Cardiac septum (tissue), 1 donor: ENCODE measurements at regions not wholly inside any gene's neighbourhood (a gene's known extent, or its start where the extent isn't known, plus 50 kb on each side); places are given as distances from the start of the nearest gene placed in this dataset.

ENCODE experiments used
- DNase-seq: peaks from one replicate; pipeline ENCODE4 v3.0.0-alpha.2; 2020; ENCODE audit warnings: low spot score
- intact Hi-C: fragments of 100-400 bp; cut with DNase I; formaldehyde crosslinking; loops from one replicate; pipeline ENCODE4 v1.14.0; 2022
- donor health status: DM: no; HTN: no; CAD: no.

DNA sequence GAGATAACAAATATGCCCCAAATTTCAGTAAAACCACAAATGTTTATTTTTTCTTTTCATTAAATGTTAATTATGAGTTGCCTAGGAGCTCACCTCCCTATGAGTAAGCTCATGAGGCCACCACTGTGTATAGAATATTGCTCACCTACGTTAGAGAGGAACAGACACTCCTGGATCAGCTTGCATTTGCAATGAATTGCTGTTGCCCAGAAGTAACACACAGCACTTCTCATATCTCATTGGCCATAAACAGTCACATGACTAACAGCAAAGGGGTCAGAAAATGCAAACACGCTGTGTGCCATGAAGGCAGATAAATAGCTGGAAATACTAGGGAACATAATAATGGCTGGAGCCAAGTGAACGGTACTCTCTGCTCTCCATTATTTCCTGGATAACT lies 89.0 kb upstream of the GALNT5 start:
- no peak for DNase-seq
- intact Hi-C loops = no loop called here

DNA sequence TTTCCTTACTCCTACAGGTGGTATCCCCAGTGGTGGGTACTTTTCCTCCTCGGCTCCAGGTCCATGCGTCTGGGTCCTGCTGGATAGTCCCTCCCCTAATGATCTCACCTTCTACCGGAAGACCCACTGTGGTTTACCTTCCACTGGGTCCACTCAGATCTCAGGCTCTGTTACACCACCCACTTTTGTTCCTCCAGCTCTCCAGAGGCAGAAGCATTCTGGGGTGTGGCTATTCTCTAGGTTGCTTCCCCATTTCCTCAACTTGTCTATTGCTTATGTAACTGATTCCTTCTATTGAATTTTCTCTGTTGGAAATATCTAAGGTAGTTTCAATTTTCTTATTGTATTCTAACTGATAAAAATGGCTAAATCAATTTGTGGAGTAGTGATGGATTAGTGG lies 87.6 kb upstream of the GALNT5 start:
- no peak for DNase-seq
- intact Hi-C loops = no loop called here

DNA sequence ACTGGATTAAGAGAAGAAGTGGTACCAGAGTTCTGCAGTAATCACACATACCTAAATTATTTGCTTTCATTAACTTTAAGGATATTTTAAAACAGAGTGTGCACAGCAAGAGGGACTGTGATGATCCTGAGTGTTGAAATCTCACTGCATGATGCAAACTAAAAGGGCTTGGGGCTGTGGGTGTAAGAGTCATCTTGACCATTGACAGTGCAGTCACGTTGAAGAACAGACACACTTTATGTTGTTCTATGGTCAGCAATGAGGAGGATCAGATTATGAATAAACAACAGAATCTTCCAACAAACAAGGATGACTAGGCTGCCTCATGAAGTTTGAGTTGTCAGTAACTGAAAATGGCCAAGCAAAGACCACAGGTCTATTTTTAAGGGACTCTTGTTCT lies 87.2 kb upstream of the GALNT5 start:
- no peak for DNase-seq
- intact Hi-C loops = no loop called here

DNA sequence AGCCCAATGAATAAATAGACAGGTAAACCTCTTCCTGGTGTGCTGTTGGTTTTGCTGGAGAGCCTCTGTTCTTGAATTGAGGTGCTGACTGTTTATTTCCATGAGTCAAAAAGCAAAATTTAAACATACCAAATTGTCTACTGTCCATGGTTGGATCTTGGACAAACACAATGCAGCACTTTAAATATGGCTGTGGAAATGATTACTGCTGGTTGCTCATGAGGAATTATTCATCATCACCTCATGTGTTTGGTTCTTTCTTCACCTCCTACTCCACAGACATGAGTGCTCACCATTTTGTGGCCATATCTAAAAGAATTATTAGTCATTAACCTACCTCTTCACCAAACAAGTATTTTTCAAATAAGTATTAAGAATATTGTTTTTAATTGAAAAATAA lies 85.3 kb upstream of the GALNT5 start:
- intact Hi-C loops = no loop called here
- no peak for DNase-seq

DNA sequence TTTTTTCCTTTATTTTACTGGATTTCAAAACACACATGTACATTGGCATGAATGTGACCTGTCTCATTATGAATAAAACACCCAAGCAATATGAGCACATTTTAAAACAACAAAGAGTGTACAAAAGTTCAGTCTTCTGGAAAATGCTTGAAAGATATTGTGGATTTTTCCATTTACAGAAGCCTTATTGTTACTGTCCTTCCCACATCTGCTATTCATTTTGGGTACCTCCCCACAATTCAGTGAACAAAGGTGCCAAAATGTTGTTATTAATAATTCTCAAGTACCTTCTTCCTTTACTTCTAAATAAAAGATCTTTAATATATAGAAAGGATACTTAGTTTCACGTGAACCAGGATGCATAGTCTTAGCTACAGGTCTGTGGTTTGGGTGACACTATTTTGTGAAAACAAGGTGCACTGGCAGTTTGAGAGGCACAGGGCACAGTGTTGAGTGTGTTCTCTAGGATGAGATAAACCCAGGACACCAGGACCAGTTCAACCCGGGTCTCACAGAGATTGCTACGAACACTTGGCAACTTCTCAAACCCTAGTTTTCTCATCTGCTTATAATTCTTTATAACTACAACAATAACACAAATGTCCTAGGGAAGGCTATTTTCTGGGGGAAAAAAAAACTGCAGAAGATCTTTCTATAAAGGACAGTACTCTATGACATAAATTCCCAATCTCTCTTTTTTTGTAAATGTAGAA lies 84.5 kb upstream of the GALNT5 start:
- no peak for DNase-seq
- intact Hi-C loops = no loop called here

DNA sequence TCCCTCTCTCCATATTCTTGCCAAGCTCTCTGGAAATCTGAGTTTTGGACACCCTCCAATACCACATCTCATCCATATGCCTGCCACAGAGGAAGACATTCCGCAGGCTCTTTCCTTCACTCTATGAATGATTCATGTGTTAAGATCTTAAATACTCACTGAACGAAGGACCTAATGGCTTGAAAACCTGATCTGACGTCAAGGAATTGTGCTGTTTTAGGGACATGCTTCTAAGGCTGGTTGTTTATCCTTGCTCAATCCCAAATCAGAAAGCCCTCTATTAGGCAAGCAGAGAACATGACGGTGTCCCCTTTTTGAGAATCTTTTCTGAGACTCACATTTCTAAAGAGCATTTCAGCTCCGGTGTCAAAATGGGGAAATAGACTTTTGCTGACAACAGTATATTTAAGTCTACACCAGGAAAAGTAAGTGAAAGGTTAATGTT lies 83.7 kb upstream of the GALNT5 start:
- intact Hi-C loops = no loop called here
- no peak for DNase-seq

DNA sequence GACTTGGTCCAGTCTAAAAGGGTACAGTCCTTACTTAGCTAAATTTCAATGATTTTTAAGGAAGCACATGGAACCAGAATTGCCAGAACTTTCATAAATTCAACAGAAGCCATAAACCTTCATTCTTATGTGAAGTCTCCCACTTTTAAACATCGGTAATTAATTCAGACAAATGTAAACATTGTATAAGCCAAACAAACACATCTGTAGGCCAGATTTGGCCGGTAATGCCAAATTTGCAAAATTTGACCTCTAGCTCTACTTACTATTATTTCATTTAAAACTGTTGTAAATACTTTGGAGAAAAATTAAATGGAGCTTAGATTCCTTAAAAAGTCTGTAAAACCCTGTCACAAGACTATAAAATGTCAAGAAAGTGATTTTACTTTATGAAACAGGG lies 83.2 kb upstream of the GALNT5 start:
- no peak for DNase-seq
- intact Hi-C loops = no loop called here

DNA sequence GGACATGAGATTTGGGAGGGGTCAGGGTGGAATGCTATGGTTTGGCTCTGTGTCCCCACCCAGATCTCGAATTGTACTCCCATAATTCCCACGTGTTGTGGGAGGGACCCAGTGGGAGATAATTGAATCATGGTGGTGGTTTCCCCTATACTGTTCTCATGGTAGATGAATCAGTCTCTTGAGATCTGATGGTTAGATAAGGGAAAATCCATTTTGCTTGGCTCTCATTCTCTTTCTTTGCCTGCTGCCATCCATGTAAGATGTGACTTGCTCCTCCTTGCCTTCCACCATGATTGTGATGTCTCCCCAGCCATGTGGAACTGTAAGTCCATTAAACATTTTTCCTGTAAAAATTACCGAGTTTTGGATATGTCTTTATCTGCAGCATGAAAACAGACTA lies 80.9 kb upstream of the GALNT5 start:
- DNase-seq = no peak
- intact Hi-C loops = no loop called here

DNA sequence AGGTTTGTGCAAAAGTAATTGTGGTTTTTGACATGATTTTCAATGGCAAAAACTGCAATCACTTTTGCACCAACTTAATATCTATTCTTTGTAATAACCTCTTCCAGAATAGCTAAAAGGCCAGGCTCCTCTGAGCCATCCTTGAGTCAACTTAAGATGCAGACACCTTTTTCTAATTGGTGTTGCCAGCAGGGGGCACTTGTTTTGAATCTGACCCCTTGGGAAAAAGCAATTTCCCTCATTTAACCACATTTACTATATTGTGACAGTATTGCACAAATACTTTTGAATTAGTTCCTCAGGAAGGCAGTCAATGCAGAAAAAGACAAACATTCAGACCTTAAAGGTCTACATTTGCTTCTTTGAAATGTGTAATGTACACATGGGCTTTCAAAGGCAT lies 78.6 kb upstream of the GALNT5 start:
- intact Hi-C loops = no loop called here
- no peak for DNase-seq

DNA sequence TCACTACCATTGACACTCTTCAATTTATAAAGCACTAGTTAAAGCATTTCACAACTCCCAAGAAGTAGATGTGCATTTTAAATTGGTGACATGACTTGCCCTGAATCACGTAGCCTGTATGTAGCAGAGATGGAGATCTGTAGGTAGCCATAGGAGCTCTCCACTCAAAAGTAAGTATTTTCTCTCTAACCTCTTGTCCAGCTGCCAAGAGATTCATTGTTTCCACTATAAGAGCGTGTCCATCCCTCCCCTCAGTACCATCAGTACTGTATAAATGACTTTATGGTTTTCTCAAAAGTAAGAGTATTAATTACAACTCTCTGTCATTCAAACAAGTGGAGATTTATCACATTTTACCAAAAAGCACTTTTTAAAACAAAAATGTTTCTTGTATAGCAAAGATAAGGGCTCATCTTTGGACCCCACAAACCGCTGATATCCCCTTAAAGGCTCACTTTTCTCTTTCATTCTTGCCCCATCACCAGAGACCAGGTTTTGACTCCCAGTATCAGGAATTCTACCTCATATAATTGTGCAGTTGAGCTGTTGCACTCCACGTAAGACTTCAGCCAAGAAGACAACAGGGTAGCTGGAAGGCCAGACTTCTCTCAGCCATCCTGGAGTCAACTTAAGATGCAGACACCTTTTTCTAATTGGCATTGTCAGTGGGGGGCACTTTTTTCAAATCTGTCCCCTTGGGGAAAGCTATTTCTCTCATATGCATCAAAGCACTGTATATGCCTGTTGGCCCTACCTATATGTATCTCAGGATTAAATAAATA lies 78.0 kb upstream of the GALNT5 start:
- intact Hi-C loops = loop anchor here (10.0 kb wide), 2 partner anchors 125 to 845 kb away; partner anchors contain the start of gene NR4A2
- DNase-seq = no peak

DNA sequence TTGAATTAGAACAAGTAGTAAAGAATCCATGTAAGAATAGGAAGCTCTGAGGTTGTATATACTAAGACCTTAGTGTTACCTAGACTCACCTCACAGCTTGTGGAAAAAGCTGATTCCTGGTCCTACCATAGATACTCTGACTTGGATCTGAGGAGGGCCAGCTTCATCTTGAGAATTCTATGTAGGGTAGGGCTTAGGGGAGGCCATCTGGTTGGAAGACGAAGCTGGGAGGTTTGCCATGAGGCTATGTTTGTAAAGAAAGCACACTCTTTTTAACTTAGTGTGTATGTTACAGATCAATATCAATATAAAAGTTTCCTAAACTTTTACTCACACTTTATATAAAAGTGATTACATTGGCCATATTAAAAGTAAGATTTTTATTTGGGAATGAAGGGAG lies 77.1 kb upstream of the GALNT5 start:
- intact Hi-C loops = loop anchor here (10.0 kb wide), 2 partner anchors 126 to 846 kb away; partner anchors contain the start of gene NR4A2
- no peak for DNase-seq

DNA sequence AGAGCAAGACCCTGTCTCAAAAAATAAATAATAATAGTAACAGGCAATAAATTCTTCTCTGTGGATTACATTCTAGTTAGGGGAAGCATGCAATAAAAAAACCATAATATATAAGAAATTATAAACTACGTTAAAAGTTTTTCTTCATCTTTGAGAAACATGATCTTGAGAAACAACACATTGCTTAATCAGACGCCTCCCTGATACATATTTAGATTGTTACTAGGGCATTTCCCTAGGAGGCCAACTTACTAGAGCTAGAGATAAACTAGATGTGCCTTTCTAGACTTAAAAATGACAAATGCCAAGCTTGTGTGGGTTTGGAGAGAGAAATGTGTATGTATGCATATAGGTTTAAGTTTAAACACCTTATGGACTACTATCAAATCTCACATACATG lies 76.3 kb upstream of the GALNT5 start:
- intact Hi-C loops = loop anchor here (10.0 kb wide), 2 partner anchors 126 to 846 kb away; partner anchors contain the start of gene NR4A2
- no peak for DNase-seq

DNA sequence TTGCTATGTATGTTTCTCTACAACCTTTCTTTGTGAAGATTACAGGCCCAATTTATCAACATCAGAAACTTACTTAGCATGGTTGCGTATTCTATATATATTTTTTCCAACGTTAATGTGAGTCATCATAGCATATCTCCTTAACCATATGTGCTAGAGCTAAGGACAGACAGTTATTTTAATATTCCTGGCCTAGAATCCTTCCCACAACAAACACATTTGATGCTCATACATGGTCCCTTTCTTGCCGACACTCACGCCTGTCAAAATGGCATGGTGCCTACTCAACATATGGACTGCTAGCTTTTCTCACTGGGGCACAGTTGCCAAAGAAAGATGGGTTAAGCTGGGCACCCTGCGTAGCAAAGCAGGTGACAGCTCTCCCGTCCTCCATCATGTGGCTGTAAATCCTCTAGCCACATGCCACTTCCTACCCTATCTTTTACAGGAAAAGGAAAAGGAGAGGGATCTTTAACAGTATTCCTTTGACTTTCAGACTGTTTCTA lies 75.2 kb upstream of the GALNT5 start:
- intact Hi-C loops = loop anchor here (10.0 kb wide), 2 partner anchors 127 to 847 kb away; partner anchors contain the start of gene NR4A2

DNA sequence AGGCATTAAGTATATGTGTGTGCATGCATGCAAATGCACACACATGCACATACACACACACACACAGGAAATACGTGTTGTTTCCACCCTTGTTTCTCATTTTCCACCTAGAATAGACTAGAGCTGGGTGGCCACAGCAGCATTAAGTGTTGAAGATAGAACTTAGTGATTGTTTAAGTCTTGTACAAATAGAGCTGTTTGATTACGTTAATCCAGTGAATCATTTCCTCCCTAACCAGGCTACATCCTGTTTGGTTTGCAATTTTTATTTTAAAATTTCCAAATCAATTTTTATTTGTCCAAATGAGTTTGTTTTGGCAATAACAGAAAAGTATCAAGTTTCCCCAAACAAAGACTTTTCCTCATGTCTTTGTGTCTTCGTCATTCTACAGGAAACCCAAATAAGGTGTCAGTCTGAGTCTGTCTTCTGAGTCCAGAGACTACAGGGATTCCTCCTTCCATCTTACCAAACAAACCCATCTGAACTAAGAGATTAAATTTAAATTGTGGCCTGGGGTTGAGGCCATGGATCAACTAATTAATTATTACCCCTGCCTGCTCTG lies 74.6 kb upstream of the GALNT5 start:
- intact Hi-C loops = loop anchor here (10.0 kb wide), 2 partner anchors 128 to 848 kb away; partner anchors contain the start of gene NR4A2
- DNase-seq = no peak

More for the DNA sequence above, 75.2 kb upstream of the GALNT5 start:
- DNase-seq = no peak

DNA sequence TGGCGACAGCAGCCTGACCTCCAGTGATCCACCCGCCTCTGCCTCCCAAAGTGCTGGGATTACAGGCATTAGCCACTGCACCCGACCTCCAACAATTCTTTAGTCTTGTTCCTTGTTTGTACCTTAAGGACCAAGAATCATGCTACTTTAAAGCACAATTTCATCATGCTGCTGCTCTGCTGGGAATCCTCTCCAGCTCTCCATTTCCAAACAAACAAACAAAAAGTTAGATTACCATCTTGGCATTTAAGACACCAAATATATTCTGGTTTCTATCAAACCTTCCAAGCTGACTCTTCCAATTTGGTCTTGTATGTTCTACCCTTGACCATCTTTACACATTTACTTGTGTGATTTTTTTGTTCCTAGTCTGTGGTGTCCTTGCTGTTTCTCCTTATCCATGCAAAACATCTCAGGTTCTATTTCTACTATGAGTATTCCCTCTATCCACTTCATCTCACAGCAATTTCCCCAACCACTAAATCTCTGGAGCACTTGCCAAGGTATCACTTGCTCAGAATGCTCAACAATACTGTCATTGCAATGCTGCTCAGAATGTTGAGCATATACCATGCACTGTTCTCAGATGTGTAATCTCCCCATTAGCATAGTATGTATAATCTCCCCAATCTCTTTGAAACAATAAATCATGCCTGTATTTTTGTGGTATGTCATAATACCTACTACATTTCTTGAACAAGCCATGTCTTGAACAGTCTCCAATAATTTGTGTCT lies 73.2 kb upstream of the GALNT5 start:
- DNase-seq = no peak
- intact Hi-C loops = loop anchor here (10.0 kb wide), 2 partner anchors 130 to 850 kb away; partner anchors contain the start of gene NR4A2

DNA sequence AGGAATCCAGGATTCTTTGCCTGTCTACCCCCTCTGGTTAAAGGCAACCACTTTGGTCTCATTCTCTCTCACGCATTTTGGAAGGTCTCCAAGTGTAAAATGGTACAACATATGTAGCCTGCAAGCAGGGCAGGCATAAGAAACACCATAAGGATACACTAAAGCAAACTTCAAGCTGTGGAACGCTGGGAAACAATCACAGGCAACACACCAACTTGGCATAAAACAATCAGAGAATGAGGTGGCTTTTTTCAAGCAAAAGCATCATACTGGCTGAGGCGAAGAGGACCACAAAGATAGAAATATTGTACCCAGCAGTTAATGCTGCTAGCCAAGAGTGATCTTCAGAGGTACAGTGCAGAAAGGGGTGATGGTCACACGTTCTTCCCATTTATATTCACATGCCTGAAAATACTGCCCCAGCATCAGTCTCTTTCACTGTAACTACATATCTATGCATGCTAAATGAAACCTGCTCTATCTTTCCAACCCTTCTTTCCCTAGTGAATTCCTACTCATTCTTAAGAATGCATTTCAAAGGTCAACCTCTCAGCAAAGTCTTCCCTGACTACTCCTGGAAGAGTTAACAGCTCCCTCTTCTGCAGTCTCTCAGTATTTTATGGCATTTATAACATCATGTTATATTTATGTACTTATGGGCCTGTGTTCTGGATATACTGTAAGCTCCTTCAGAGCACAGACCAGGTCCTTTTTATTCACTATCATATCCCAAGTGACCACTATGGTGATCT lies 71.9 kb upstream of the GALNT5 start:
- intact Hi-C loops = loop anchor here (10.0 kb wide), 2 partner anchors 131 to 851 kb away; partner anchors contain the start of gene NR4A2
- no peak for DNase-seq

DNA sequence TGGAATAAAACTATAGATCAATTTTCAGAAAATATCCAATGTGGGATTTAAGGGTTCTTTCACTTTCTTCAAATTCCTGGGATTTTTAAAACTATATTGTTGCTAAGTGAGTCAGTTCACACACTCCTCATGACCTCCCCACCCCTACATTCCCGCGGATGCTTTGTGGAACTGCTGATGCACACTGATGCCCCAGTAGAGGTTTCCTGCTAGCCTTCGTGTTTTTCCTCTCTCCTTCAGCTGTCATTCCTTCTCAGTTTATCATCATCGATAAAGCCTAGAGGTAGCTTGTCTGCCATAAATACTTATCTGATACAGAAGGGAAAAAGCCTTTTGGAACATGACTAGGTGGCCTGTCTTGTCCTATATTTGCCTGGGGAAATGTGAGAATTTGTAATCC lies 67.4 kb upstream of the GALNT5 start:
- intact Hi-C loops = loop anchor here (5.0 kb wide), 1 partner anchor 1818 kb away; no protein-coding TSS in a partner anchor

DNA sequence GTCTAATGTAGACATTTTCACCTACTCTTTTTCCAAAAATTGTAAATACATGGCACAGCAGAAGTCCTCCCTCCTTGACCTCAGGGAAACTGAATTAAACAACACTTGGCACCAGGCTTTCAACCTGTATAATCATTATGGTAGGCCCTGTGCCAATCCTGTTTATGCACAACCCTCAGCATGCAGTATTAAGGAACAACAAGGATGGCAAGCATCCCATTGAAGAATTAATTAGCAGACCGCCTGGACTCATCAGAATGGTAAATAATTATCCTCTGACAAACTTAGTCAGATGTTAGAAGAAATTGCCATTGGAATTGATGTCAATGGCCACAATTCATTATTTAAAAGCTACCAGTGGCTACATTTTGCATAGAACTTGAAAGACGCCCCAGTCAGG lies 66.3 kb upstream of the GALNT5 start:
- intact Hi-C loops = loop anchor here (5.0 kb wide), 1 partner anchor 1819 kb away; no protein-coding TSS in a partner anchor
- no peak for DNase-seq

More for the DNA sequence above, 67.4 kb upstream of the GALNT5 start:
- no peak for DNase-seq
